BE2C (cell line): ENCODE measurements at regions not wholly inside any gene's neighbourhood (a gene's known extent, or its start where the extent isn't known, plus 50 kb on each side); places are given as distances from the start of the nearest gene placed in this dataset.

Experiments
- DNase-seq: peaks from one replicate; pipeline ENCODE4 v3.0.0-alpha.2; 2020
- H3K27me3 ChIP-seq: fragments of 250-450 bp; sonication (Bioruptor Pico); 2 replicates; pipeline ENCODE4 v1.5.1; 2020; ENCODE audit warnings: mild to moderate bottlenecking
- H3K36me3 ChIP-seq: fragments of 250-450 bp; sonication (Bioruptor Pico); 2 replicates; pipeline ENCODE4 v1.5.1; 2020; ENCODE audit warnings: mild to moderate bottlenecking
- H3K4me1 ChIP-seq: fragments of 250-450 bp; sonication (Bioruptor Pico); 2 replicates; pipeline ENCODE4 v1.5.1; 2020
- H3K4me3 ChIP-seq: 2 replicates; pipeline ENCODE4 v1.5.1; 2011; ENCODE audit warnings: low read depth, low read length
- H3K9me3 ChIP-seq: fragments of 250-450 bp; sonication (Bioruptor Pico); 2 replicates; pipeline ENCODE4 v1.5.1; 2020
- CTCF ChIP-seq: IDR thresholded peaks from 2 replicates; pipeline ENCODE4 v1.5.1; 2012; ENCODE audit warnings: mild to moderate bottlenecking, low read depth, low read length

- H3K9me3 ChIP-seq, result no peaks in the 10 kb centered on the region
- no peak overlapping the region for H3K4me3 ChIP-seq
- no peak for TF ChIP-seq CTCF
- H3K27me3 ChIP-seq, result no peaks in the 10 kb centered on the region
- no peak for DNase-seq
- H3K4me1 ChIP-seq, result no peaks in the 10 kb centered on the region
- no peaks in the 10 kb centered on the region for H3K36me3 ChIP-seq
These were observed 159.9 kb upstream of the NAV2 start for GRCh38 chr11:19552656-19553260.

- no peak for TF ChIP-seq CTCF
- no peak for DNase-seq
These were observed 160.5 kb upstream of the NAV2 start for GRCh38 chr11:19552161-19552560.

GRCh38 chr11:19551457-19551856, 161.2 kb upstream of the NAV2 start:
- H3K4me3 ChIP-seq, result no peak overlapping the region

More at GRCh38 chr11:19552161-19552560, 160.5 kb upstream of the NAV2 start:
- Histone ChIP-seq H3K27me3 (no peaks in the 10 kb centered on the region), H3K9me3 (no peaks in the 10 kb centered on the region), H3K36me3 (no peaks in the 10 kb centered on the region), H3K4me1 (no peaks in the 10 kb centered on the region), H3K4me3 (no peak overlapping the region)

GRCh38 chr11:19547044-19547443, 165.6 kb upstream of the NAV2 start:
- no peak for DNase-seq
- H3K27me3 ChIP-seq, result no peaks in the 10 kb centered on the region
- H3K4me1 ChIP-seq, result no peaks in the 10 kb centered on the region
- no peaks in the 10 kb centered on the region for H3K9me3 ChIP-seq
- H3K36me3 ChIP-seq, result no peaks in the 10 kb centered on the region
- no peak overlapping the region for H3K4me3 ChIP-seq
- TF ChIP-seq CTCF, result no peak

More at GRCh38 chr11:19551457-19551856, 161.2 kb upstream of the NAV2 start:
- no peaks in the 10 kb centered on the region for H3K27me3 ChIP-seq
- no peaks in the 10 kb centered on the region for H3K36me3 ChIP-seq
- no peak for DNase-seq
- TF ChIP-seq CTCF, result no peak
- no peaks in the 10 kb centered on the region for H3K4me1 ChIP-seq
- no peaks in the 10 kb centered on the region for H3K9me3 ChIP-seq

- Histone ChIP-seq H3K9me3 (no peaks in the 10 kb centered on the region), H3K4me3 (no peak overlapping the region), H3K36me3 (no peaks in the 10 kb centered on the region), H3K27me3 (no peaks in the 10 kb centered on the region), H3K4me1 (no peaks in the 10 kb centered on the region)
- DNase-seq, result no peak
- TF ChIP-seq CTCF, result no peak
These were observed 166.3 kb upstream of the NAV2 start for GRCh38 chr11:19546325-19546724.

GRCh38 chr11:19541521-19542049, 171.1 kb upstream of the NAV2 start:
- Histone ChIP-seq H3K9me3 (no peaks in the 10 kb centered on the region), H3K4me1 (no peaks in the 10 kb centered on the region), H3K27me3 (no peaks in the 10 kb centered on the region), H3K4me3 (no peak overlapping the region), H3K36me3 (no peaks in the 10 kb centered on the region)
- no peak for DNase-seq
- TF ChIP-seq CTCF, result no peak
